Activated CD8-positive, alpha-beta memory T cell treated with anti-CD3 and anti-CD28 coated beads, Interleukin-2, amount 50 U/mL, for 48 hours (primary cell): ENCODE measurements at regions not wholly inside any gene's neighbourhood (a gene's known extent, or its start where the extent isn't known, plus 50 kb on each side); places are given as distances from the start of the nearest gene placed in this dataset.

Experiments used
- DNase-seq: peaks from one replicate; pipeline ENCODE4 v3.0.0-alpha.2; 2020

DNA sequence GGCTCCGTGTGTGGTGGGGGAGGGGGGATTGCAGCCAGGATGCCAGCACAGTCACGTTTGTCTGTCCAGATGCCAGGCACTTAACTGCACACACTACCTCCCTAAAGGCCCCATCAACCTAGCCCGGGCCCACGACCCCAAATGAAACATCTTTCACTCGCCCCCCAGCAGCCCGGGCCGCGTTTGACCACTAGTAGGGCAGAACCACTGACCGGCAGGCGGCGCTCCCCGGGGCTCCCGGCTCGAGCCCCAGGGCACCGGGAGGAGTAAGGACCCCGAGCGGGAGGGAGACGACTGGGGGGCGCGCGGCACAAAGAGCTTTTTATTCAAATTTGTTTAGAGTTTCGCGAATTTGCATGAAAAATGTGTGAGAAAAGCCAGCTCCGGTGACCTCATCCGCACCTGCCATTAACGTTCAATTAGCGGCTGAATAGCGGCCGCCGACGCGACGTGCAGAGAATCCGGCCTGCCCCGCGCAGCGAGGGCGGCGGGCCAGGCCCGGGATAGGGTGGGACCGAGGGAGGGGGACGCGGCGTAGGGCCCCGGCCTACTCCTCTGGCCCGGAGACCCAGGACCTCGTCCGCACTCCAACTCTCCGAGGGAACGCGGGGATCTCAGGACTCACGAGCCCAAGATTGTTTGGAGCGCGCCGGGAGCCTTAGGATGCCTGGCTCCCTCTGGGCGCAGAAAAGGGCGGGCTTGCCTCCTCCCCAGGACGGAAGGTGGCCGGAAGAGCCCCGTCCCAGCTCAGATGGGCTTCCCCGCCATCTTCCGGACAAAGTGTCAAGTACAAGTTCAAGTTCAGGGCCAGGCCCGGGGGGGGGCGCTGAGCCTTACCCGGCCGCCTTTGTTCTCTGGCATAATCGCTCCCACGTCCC is 64.9 kb upstream of the POLG start:
- peak; percentile 65 for DNase-seq

GRCh38 chr15:89398896-89399237 is 64.2 kb upstream of the POLG start:
- no peak for DNase-seq

DNA sequence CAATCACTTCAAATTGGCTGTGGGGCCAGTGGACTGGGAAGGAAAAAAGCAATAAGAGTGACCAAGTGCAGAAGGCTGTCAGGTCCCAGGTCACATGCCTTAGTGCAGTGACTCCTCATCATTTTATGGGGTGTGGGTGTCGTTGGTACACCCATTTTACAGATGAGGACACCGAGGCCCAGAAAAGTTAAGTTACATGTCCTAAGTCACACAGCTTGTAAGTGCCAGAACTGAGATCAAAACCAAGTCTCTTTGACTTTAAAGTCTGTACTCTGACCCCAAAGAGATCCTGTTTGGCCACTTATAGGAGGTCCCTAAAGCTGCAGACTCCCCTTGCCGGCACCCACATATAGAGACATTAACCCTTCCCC is 63.0 kb upstream of the POLG start:
- DNase-seq: no peak

- no peak for DNase-seq
Measured at GRCh38 chr15:89396723-89397652, 62.4 kb upstream of the POLG start.

DNA sequence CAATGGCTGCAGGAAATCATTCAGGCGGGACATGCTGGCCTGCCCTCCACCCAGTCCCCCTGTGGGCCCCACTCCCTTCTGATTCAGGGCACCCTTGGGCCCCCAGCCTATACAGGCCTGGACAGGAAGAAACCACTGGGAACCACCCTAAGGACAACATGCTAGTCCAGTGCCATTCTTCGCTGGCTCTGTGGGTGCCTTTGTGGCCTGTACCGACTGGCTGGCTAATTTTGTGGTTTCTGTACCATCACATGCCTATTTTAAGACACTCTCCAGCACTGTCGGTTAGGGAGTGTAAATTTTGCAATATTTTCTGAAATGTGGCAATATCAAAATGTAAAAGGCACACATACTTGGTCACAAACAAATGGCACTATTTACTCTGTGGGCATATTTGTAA is 61.4 kb upstream of the POLG start:
- DNase-seq: no peak

DNA sequence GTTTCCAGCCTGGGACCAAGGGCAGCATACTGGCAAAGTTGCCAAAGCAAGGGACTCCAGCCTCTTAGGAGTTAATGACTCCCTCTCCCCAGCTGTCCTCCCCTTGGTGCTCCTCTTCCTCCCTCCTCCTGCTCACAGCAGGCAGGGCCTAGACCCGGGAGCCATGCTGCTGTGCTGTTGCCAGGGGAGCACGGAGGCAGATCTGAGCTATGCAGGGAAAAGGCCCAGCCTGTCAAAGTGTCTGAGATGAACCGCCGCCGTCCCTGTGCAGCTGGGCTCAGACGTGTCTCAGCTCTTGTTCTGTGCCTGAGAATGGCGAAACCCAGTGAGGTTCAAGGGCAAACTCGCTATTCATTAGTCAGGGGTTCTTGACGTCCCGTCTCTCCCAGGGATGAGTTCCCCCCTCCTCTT is 60.8 kb upstream of the POLG start:
- no peak for DNase-seq

- DNase-seq: no peak
Measured at GRCh38 chr15:89395031-89395430, 60.4 kb upstream of the POLG start.

- DNase-seq: no peak
Measured at GRCh38 chr15:89393056-89393455, 58.4 kb upstream of the POLG start.

- DNase-seq: no peak
Measured at GRCh38 chr15:89391685-89392257, 57.1 kb upstream of the POLG start.

- DNase-seq: no peak
Measured at GRCh38 chr15:89389841-89390603, 55.4 kb upstream of the POLG start.

DNA sequence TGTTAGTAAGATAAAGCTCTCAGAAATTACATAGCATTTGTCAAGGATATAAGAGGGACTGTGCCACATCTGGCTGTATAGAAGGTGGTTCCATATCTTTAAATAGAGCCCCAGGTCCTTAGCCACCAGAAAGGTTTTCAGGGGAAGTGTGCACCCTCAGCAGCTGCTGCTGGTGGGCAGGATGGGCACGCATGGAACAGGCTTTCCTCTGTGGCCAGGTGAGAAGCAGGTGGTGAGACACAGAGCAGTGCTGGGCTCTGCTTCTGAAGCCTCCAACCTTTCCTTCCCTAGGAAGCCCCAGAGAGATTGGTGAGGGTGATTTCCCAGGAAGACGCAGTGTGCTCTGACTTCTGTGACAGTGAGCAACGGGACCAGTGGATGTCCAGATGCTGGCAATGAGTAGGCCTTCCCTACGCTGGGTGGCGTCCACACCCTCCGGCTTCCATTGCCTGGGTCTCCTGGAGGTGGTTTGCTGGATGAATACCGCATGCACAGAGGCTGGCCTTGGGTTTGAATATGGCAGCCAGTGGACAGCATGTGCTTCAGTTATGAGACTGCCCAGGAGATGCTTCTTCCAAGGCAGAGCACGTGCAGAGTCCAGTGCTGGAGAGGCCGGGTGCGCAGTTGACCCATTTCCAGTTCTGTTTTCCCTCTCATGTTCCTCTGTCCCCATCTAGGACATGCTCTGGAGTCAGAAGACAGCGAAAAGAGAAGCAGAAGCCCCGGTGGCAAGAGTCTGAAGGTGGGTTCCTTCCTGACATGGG is 52.7 kb upstream of the POLG start:
- no peak for DNase-seq

- no peak for DNase-seq
Measured at GRCh38 chr15:89385596-89386331, 51.1 kb upstream of the POLG start.
